ENCODE measurements at regions not wholly inside any gene's neighbourhood (a gene's known extent, or its start where the extent isn't known, plus 50 kb on each side); places are given as distances from the start of the nearest gene placed in this dataset.
"Not testable (repeated sequence)": the region's sequence is repeated elsewhere in the genome, so short reads cannot be mapped to it uniquely, and the experiment has no call there.

DNA sequence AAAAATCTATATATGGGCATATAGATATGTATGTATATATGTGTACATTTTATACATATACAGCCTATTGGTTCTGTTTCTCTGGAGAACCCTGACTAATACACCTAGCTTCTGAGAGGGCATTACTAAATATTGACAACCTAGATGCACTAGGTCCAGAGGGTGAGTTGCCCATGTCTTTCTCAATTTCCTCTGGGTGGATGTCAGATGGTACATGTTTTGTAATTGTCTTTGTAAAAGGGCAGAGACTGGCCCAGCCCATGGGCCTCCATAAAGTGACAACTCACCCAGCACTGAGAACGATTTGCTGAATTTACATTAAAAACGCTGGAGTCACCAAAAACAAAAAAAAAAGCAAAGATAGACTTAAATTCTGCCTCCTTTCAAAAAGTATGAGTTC is 198.5 kb upstream of the FAM241A start:
- no peak overlapping the region for H3K9ac ChIP-seq (ENCODE audit: low read depth in 1 of 2, low read length in 2 of 2)
- no peaks in the 10 kb centered on the region for H3K9me3 ChIP-seq (ENCODE audit: control insufficient read depth in 2 of 2, low read length in 2 of 2)
- H3K36me3 ChIP-seq (ENCODE audit: control insufficient read depth in 2 of 2, insufficient read depth in 2 of 2, low read length in 2 of 2) = no peaks in the 10 kb centered on the region
- H3K27me3 ChIP-seq (ENCODE audit: control insufficient read depth in 2 of 2, insufficient read depth in 2 of 2, low read length in 2 of 2) = no peaks in the 10 kb centered on the region
- H3K4me1 ChIP-seq (ENCODE audit: control insufficient read depth in 2 of 2, insufficient read depth in 2 of 2, low read length in 2 of 2) = no peaks in the 10 kb centered on the region
- H3K27ac ChIP-seq (ENCODE audit: low read depth in 2 of 2, low read length in 2 of 2) = no peak overlapping the region
- H3K4me3 ChIP-seq (ENCODE audit: low read length in 2 of 2) = no peak overlapping the region

DNA sequence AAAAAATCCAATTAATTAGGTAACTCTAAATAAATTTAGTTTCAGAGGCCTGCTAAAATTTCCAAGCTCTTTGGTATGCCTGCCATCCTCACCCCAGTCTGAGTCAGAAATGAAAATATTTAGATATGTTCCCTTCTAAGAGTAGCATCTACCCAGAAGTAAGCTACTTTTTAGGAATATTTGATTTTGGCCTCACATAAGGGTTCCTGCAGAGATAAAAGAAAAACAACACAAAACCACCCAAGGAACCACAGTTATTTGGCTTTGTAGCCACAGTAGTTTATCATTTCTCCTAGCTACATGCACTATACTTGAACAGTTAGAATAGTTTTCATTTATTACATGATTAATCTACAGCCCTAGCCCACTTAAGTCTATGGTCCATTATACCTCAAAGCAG is 192.6 kb upstream of the FAM241A start:
- Histone ChIP-seq H3K9ac (ENCODE audit: low read depth in 1 of 2, low read length in 2 of 2) (no peak overlapping the region), H3K36me3 (ENCODE audit: control insufficient read depth in 2 of 2, insufficient read depth in 2 of 2, low read length in 2 of 2) (no peaks in the 10 kb centered on the region), H3K27me3 (ENCODE audit: control insufficient read depth in 2 of 2, insufficient read depth in 2 of 2, low read length in 2 of 2) (no peaks in the 10 kb centered on the region), H3K9me3 (ENCODE audit: control insufficient read depth in 2 of 2, low read length in 2 of 2) (no peaks in the 10 kb centered on the region), H3K27ac (ENCODE audit: low read depth in 2 of 2, low read length in 2 of 2) (no peak overlapping the region), H3K4me1 (ENCODE audit: control insufficient read depth in 2 of 2, insufficient read depth in 2 of 2, low read length in 2 of 2) (no peaks in the 10 kb centered on the region), H3K4me3 (ENCODE audit: low read length in 2 of 2) (no peak overlapping the region)

DNA sequence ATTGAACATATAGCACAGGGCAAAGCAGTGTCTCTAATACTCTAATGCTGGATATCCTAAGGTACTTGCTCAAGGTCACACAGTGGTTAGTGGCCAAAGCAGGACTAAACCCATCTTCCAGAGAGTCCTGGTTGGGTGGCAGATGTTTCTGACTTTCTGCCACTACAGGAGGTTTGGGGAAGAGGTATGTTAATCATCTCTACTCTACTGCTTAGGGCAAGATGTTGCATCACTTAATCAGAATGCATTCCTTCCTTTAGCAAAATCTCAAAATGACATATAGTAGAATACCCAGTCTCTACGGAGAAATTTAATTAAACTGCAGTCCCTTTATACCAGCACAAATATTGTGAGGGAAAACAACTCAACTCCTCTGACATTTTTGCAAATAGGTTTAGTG is 190.7 kb upstream of the FAM241A start:
- Histone ChIP-seq H3K27ac (ENCODE audit: low read depth in 2 of 2, low read length in 2 of 2) (no peak overlapping the region), H3K4me3 (ENCODE audit: low read length in 2 of 2) (no peak overlapping the region), H3K4me1 (ENCODE audit: control insufficient read depth in 2 of 2, insufficient read depth in 2 of 2, low read length in 2 of 2) (peaks cover 2 to 6% of the 10 kb centered on the region in 2 donors), H3K9me3 (ENCODE audit: control insufficient read depth in 2 of 2, low read length in 2 of 2) (no peaks in the 10 kb centered on the region), H3K27me3 (ENCODE audit: control insufficient read depth in 2 of 2, insufficient read depth in 2 of 2, low read length in 2 of 2) (no peaks in the 10 kb centered on the region), H3K36me3 (ENCODE audit: control insufficient read depth in 2 of 2, insufficient read depth in 2 of 2, low read length in 2 of 2) (no peaks in the 10 kb centered on the region), H3K9ac (ENCODE audit: low read depth in 1 of 2, low read length in 2 of 2) (no peak overlapping the region)

DNA sequence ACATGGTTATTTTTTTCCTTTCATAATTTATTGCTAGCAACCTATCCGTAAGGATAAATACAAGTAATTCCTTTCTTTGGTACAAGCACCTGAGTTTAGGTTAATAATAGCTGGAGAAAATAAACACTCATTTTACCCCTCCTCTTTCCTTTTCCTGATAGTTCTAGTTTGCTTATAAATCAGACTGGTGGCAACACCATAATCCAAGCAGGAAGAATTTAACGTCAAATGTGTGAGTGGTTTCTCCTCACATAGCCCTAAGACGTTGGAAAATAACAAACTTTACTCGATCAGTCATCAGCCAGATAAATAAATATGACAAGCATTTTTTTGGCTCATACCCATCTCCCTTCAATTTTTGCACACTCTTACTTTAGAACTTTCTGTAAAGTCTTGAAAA is 190.3 kb upstream of the FAM241A start:
- no peaks in the 10 kb centered on the region for H3K27me3 ChIP-seq (ENCODE audit: control insufficient read depth in 2 of 2, insufficient read depth in 2 of 2, low read length in 2 of 2)
- H3K9me3 ChIP-seq (ENCODE audit: control insufficient read depth in 2 of 2, low read length in 2 of 2) = no peaks in the 10 kb centered on the region
- H3K9ac ChIP-seq (ENCODE audit: low read depth in 1 of 2, low read length in 2 of 2) = no peak overlapping the region
- H3K4me1 ChIP-seq (ENCODE audit: control insufficient read depth in 2 of 2, insufficient read depth in 2 of 2, low read length in 2 of 2) = peaks cover 2 to 6% of the 10 kb centered on the region in 2 donors
- H3K4me3 ChIP-seq (ENCODE audit: low read length in 2 of 2) = no peak overlapping the region
- no peaks in the 10 kb centered on the region for H3K36me3 ChIP-seq (ENCODE audit: control insufficient read depth in 2 of 2, insufficient read depth in 2 of 2, low read length in 2 of 2)
- no peak overlapping the region for H3K27ac ChIP-seq (ENCODE audit: low read depth in 2 of 2, low read length in 2 of 2)

DNA sequence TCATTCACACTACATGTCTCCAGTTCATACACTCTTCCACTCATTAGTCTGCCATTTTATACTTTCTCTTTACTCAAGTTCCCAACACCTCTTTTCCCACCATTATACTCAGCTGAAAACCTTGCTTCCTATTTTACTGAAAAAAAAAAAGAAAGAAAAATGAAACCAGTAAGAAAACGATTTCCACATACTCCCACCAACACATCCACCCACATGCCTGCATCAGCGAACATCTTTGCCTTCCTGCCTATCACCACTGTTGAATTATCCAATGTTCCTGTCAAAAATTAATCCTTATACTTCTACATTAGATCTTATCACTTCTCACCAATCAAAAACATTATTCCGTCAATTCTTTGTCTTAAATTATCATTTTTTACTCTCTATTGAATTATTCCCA is 188.1 kb upstream of the FAM241A start:
- Histone ChIP-seq H3K27ac (ENCODE audit: low read depth in 2 of 2, low read length in 2 of 2) (no peak overlapping the region), H3K4me1 (ENCODE audit: control insufficient read depth in 2 of 2, insufficient read depth in 2 of 2, low read length in 2 of 2) (peaks cover 2 to 6% of the 10 kb centered on the region in 2 donors), H3K9ac (ENCODE audit: low read depth in 1 of 2, low read length in 2 of 2) (no peak overlapping the region)

DNA sequence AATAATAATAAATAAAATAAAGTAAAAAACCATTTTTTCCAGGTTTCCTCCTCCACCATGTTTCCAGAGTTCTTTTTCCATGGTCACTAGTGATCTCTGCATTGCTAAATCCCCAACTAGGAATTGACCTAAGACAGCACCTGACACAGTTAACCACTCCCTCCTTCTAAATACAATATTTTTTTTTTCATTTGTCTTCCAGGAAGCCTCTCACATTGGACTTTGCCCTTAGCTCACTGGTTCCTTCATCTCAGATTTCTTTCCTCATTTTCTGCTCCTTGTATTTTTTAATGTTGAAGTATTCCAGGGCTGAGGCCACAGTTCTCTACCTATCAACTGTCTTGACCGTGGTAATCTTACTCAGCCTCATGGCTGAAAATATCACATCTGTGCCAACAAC is 187.3 kb upstream of the FAM241A start:
- Histone ChIP-seq H3K9ac (ENCODE audit: low read depth in 1 of 2, low read length in 2 of 2) (no peak overlapping the region), H3K4me3 (ENCODE audit: low read length in 2 of 2) (no peak overlapping the region), H3K27ac (ENCODE audit: low read depth in 2 of 2, low read length in 2 of 2) (peak overlapping the region; percentile 25 to 53), H3K36me3 (ENCODE audit: control insufficient read depth in 2 of 2, insufficient read depth in 2 of 2, low read length in 2 of 2) (no peaks in the 10 kb centered on the region), H3K27me3 (ENCODE audit: control insufficient read depth in 2 of 2, insufficient read depth in 2 of 2, low read length in 2 of 2) (no peaks in the 10 kb centered on the region), H3K9me3 (ENCODE audit: control insufficient read depth in 2 of 2, low read length in 2 of 2) (no peaks in the 10 kb centered on the region), H3K4me1 (ENCODE audit: control insufficient read depth in 2 of 2, insufficient read depth in 2 of 2, low read length in 2 of 2) (peaks cover 2 to 6% of the 10 kb centered on the region in 2 donors)

More for the DNA sequence above, 188.1 kb upstream of the FAM241A start:
- Histone ChIP-seq H3K36me3 (ENCODE audit: control insufficient read depth in 2 of 2, insufficient read depth in 2 of 2, low read length in 2 of 2) (no peaks in the 10 kb centered on the region), H3K27me3 (ENCODE audit: control insufficient read depth in 2 of 2, insufficient read depth in 2 of 2, low read length in 2 of 2) (no peaks in the 10 kb centered on the region), H3K9me3 (ENCODE audit: control insufficient read depth in 2 of 2, low read length in 2 of 2) (no peaks in the 10 kb centered on the region), H3K4me3 (ENCODE audit: low read length in 2 of 2) (no peak overlapping the region)

DNA sequence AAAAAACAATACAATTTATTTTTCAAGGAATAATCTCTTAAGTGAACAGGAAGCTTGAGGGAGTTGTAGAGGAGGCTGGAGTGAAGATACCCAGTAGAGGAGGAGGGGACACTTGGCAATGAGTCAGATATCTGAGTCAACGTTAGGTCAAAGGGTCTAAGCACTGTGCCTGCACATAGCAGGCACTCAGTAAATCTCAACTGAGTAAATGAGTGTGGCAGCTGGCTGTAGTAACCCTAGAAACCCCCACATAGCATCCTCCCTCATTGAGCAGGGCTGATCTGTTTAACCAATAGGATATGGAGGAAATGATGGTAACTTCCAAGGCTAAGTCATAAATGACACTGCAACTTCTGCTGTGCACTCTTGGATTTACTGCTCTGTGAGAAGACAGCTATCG is 186.0 kb upstream of the FAM241A start:
- Histone ChIP-seq H3K9ac (ENCODE audit: low read depth in 1 of 2, low read length in 2 of 2) (no peak overlapping the region), H3K9me3 (ENCODE audit: control insufficient read depth in 2 of 2, low read length in 2 of 2) (no peaks in the 10 kb centered on the region), H3K27me3 (ENCODE audit: control insufficient read depth in 2 of 2, insufficient read depth in 2 of 2, low read length in 2 of 2) (no peaks in the 10 kb centered on the region), H3K36me3 (ENCODE audit: control insufficient read depth in 2 of 2, insufficient read depth in 2 of 2, low read length in 2 of 2) (no peaks in the 10 kb centered on the region), H3K4me1 (ENCODE audit: control insufficient read depth in 2 of 2, insufficient read depth in 2 of 2, low read length in 2 of 2) (peaks cover 2 to 6% of the 10 kb centered on the region in 2 donors), H3K4me3 (ENCODE audit: low read length in 2 of 2) (no peak overlapping the region), H3K27ac (ENCODE audit: low read depth in 2 of 2, low read length in 2 of 2) (no peak overlapping the region)

DNA sequence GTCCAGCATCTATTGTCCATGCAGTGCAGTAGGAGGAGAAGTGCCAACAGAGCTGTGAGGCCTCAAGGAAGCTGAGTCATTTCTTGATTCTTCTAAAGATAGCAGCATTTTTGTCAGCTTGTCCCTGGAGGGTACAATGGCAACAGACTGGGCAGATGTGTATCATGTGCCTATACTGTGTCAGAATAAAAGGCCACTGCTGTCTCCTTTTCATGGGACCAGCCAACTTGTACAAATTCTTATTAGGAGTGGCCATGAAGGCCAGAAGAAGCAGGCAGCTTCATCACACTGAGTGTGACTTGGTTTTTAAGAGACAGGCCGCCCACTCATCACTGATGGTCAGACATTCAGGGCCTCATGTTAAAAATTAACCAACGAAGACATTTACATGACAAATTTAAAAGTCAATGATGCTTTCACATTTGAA is 185.0 kb upstream of the FAM241A start:
- Histone ChIP-seq H3K9me3 (ENCODE audit: control insufficient read depth in 2 of 2, low read length in 2 of 2) (no peaks in the 10 kb centered on the region), H3K27ac (ENCODE audit: low read depth in 2 of 2, low read length in 2 of 2) (no peak overlapping the region), H3K4me1 (ENCODE audit: control insufficient read depth in 2 of 2, insufficient read depth in 2 of 2, low read length in 2 of 2) (peaks cover 2 to 6% of the 10 kb centered on the region in 2 donors), H3K27me3 (ENCODE audit: control insufficient read depth in 2 of 2, insufficient read depth in 2 of 2, low read length in 2 of 2) (no peaks in the 10 kb centered on the region), H3K9ac (ENCODE audit: low read depth in 1 of 2, low read length in 2 of 2) (no peak overlapping the region), H3K4me3 (ENCODE audit: low read length in 2 of 2) (no peak overlapping the region), H3K36me3 (ENCODE audit: control insufficient read depth in 2 of 2, insufficient read depth in 2 of 2, low read length in 2 of 2) (no peaks in the 10 kb centered on the region)

DNA sequence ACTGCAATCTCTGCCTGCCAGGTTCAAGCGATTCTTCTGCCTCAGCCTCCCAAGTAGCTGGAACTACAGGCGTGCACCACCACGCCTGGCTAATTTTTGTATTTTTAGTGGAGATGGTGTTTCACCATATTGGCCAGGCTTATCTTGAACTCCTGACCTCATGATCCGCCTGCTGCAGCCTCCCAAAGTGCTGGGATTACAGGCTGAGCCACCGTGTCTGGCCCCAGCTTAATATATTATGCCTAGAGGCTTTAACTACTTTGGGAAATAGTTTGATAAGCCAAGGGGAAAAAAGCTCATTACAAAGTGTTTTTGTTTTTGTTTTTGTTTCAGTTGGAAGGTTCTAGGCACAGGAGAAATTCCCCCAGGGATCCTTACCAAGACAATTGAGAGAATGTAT is 184.2 kb upstream of the FAM241A start:
- not testable (repeated sequence) for H3K4me1 ChIP-seq (ENCODE audit: control insufficient read depth in 2 of 2, insufficient read depth in 2 of 2, low read length in 2 of 2); H3K36me3 ChIP-seq (ENCODE audit: control insufficient read depth in 2 of 2, insufficient read depth in 2 of 2, low read length in 2 of 2); H3K4me3 ChIP-seq (ENCODE audit: low read length in 2 of 2); H3K27me3 ChIP-seq (ENCODE audit: control insufficient read depth in 2 of 2, insufficient read depth in 2 of 2, low read length in 2 of 2); H3K27ac ChIP-seq (ENCODE audit: low read depth in 2 of 2, low read length in 2 of 2); H3K9ac ChIP-seq (ENCODE audit: low read depth in 1 of 2, low read length in 2 of 2); H3K9me3 ChIP-seq (ENCODE audit: control insufficient read depth in 2 of 2, low read length in 2 of 2)

DNA sequence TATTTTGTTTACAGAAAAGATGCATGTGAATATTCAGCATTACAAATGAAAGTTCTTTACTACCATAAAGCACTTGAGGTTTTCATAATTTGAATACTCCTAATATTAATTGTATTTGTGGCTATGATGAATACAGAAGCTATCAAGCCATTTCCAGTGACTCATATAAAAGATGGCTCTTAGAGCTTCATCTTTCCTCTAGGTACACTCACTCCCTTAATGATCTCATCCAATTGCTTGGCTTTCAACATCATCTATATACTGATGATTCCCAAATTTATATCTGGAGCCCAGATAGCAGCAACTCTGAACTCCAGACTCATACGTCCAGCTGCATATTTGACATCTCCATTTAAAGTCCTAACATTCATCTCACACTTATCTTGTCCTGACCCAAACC is 183.4 kb upstream of the FAM241A start:
- Histone ChIP-seq H3K4me1 (ENCODE audit: control insufficient read depth in 2 of 2, insufficient read depth in 2 of 2, low read length in 2 of 2) (peaks cover 2 to 6% of the 10 kb centered on the region in 2 donors), H3K27me3 (ENCODE audit: control insufficient read depth in 2 of 2, insufficient read depth in 2 of 2, low read length in 2 of 2) (no peaks in the 10 kb centered on the region), H3K9ac (ENCODE audit: low read depth in 1 of 2, low read length in 2 of 2) (no peak overlapping the region), H3K4me3 (ENCODE audit: low read length in 2 of 2) (no peak overlapping the region), H3K9me3 (ENCODE audit: control insufficient read depth in 2 of 2, low read length in 2 of 2) (no peaks in the 10 kb centered on the region), H3K36me3 (ENCODE audit: control insufficient read depth in 2 of 2, insufficient read depth in 2 of 2, low read length in 2 of 2) (no peaks in the 10 kb centered on the region), H3K27ac (ENCODE audit: low read depth in 2 of 2, low read length in 2 of 2) (no peak overlapping the region)

DNA sequence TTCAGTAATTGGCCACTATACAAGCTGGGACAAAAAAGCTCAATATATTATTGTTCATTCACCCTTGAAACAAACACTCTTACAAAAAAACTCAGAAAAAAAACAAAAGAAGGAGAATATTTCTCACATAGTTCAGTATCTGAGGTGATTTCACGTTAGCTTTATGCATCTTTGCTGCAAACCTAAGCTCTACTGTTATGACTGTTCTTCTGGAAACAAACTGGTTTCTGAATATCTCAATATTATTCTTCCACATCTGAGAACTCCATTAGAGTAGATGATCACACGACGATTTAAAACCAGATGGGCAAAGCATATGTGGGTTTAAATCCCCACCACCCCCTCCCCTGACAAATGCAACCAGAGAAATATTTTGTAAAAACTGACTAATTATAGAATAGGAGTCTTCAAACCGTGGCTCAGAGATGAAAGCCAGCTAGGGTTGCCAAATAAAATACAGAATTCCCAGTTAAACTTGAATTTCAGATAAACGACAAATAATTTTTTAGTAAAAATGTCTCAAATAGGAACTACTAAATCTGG is 182.0 kb upstream of the FAM241A start:
- Histone ChIP-seq H3K27ac (ENCODE audit: low read depth in 2 of 2, low read length in 2 of 2) (no peak overlapping the region), H3K4me1 (ENCODE audit: control insufficient read depth in 2 of 2, insufficient read depth in 2 of 2, low read length in 2 of 2) (peaks cover 2 to 3% of the 10 kb centered on the region in 2 donors), H3K9me3 (ENCODE audit: control insufficient read depth in 2 of 2, low read length in 2 of 2) (no peaks in the 10 kb centered on the region), H3K9ac (ENCODE audit: low read depth in 1 of 2, low read length in 2 of 2) (no peak overlapping the region), H3K36me3 (ENCODE audit: control insufficient read depth in 2 of 2, insufficient read depth in 2 of 2, low read length in 2 of 2) (no peaks in the 10 kb centered on the region), H3K4me3 (ENCODE audit: low read length in 2 of 2) (no peak overlapping the region), H3K27me3 (ENCODE audit: control insufficient read depth in 2 of 2, insufficient read depth in 2 of 2, low read length in 2 of 2) (no peaks in the 10 kb centered on the region)

All from mucosa of rectum (tissue), 2 donors.